ENCODE measurements at regions not wholly inside any gene's neighbourhood (a gene's known extent, or its start where the extent isn't known, plus 50 kb on each side); places are given as distances from the start of the nearest gene placed in this dataset.

- TF ChIP-seq POLR2A (IDR thresholded peaks at IDR 0.05) (no peak), CTCF (IDR thresholded peaks at IDR 0.05) (no peak), POLR2AphosphoS5 (IDR thresholded peaks at IDR 0.05; ENCODE audit: insufficient read depth in 1 of 2, low read depth in 1 of 2) (no peak)
These were observed 186.8 kb downstream of the PRL start for GRCh38 chr6:22110061-22110460.
